SU-DHL-6 (cell line): ENCODE measurements at regions not wholly inside any gene's neighbourhood (a gene's known extent, or its start where the extent isn't known, plus 50 kb on each side); places are given as distances from the start of the nearest gene placed in this dataset.

Source experiments
- CTCF ChIP-seq: fragments of 200-600 bp; sonication (generic); IDR thresholded peaks from one replicate; pipeline ENCODE4 v1.5.1; 2017; ENCODE audit warnings: antibody characterized with exemption, mild to moderate bottlenecking, low read length, moderate library complexity; ENCODE audit not compliant: insufficient read depth, poor library complexity, severe bottlenecking
- EZH2phosphoT487 ChIP-seq: fragments of 200-600 bp; sonication (generic), shearing (Covaris generic); conservative IDR thresholded peaks from 2 replicates; pipeline ENCODE4 v1.6.1; 2018; ENCODE audit warnings: mild to moderate bottlenecking, antibody characterized with exemption, low read length, moderate library complexity, mixed read lengths

- TF ChIP-seq CTCF (no peak), EZH2phosphoT487 (no peak)
Observed at GRCh38 chr2:186126181-186126580, 359.9 kb upstream of the ZC3H15 start.
